ENCODE measurements at regions not wholly inside any gene's neighbourhood (a gene's known extent, or its start where the extent isn't known, plus 50 kb on each side); places are given as distances from the start of the nearest gene placed in this dataset.

- TF ChIP-seq EZH2 (IDR thresholded peaks at IDR 0.05; ENCODE audit: insufficient read depth, poor library complexity, severe bottlenecking) (no peak), EZH2phosphoT487 (IDR thresholded peaks at IDR 0.05; ENCODE audit: insufficient read depth, low read depth) (no peak)
Measured at GRCh38 chr1:201606623-201607022, 67.7 kb downstream of the NAV1 start.

Data from GM23248 (cell line).